PFSK-1 (cell line): ENCODE measurements at regions not wholly inside any gene's neighbourhood (a gene's known extent, or its start where the extent isn't known, plus 50 kb on each side); places are given as distances from the start of the nearest gene placed in this dataset.
A peak's percentile ranks its signal among the peaks of the same experiment; 100 is the strongest.

Source experiments
- FOXP2 ChIP-seq: optimal IDR thresholded peaks from 2 replicates; pipeline ENCODE3; 2011; ENCODE audit warnings: borderline replicate concordance, control low read depth, inconsistent platforms; ENCODE audit not compliant: insufficient read depth; ENCODE audit errors: extremely low read length, extremely low read depth
- POLR2AphosphoS5 ChIP-seq: IDR thresholded peaks from 2 replicates; pipeline ENCODE4 v1.6.1; 2012; ENCODE audit warnings: low read depth, mild to moderate bottlenecking, control low read depth, low read length, moderate library complexity
- SIN3A ChIP-seq: IDR thresholded peaks from 2 replicates; pipeline ENCODE4 v1.6.1; 2012; ENCODE audit warnings: mild to moderate bottlenecking, low read length, moderate library complexity, borderline replicate concordance; ENCODE audit not compliant: insufficient read depth
- TAF1 ChIP-seq: IDR thresholded peaks from 2 replicates; pipeline ENCODE4 v1.6.1; 2012; ENCODE audit warnings: low read length, control low read depth, borderline replicate concordance; ENCODE audit not compliant: insufficient read depth
- TF ChIP-seq, protein P1 (sequence below), 2 experiments: IDR thresholded peaks; 2 replicates each; pipeline versions ENCODE4 v1.6.1 to v1.8.0; 2011 to 2012; ENCODE audit warnings: low read depth in 2 of 2, low read length in 2 of 2, control low read depth in 1 of 2, inconsistent platforms in 1 of 2, mild to moderate bottlenecking in 1 of 2, moderate library complexity in 1 of 2; ENCODE audit not compliant: insufficient read depth in 1 of 2

DNA sequence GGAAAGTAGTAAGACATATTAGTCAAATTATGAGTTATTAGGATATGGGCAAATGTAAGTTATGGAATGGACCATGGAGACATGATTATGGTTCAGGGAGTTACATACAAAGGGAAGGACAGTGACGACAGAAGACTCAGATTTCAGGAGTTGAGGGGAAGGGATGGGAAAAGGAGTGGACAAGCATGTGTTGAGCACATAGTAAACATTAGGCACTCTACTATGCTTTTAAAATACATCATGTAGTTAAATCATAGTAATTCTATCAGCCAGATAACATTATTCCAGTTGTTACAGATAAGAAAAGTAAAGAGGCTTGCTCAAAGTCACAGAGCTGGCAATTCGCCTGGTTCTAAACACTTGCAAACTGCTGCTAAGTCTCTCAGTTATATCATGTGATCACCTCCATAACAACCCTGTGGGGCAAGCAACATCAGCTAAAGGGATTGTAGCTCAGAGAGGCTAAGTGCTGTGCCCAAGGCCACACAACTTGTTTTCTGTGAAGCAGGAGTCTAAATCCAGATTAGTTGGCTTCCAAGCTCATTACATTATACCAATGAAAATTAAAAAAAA, 115.2 kb upstream of the MDFIC start:
- TF ChIP-seq POLR2AphosphoS5: no peak
- no peak for TF ChIP-seq FOXP2
- TF ChIP-seq SIN3A: no peak

DNA sequence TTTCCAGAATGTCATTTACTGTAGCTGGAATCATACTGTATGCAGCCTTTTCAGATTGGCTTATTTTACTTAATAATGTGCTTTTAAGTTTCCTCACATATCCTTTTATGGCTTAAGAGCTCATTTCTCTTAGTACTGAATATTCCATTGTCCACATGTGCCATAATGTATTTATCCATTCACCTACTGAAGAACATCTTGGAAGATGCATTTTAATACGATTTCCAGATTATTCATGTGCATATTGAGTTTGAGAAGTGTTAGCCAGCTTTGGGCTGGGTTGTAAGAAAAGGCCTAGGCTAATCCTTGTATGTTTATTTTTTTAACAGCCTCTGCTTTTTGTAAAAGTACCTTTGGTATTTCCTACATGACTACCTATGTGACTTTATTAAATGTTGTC, 109.3 kb upstream of the MDFIC start:
- no peak for TF ChIP-seq TAF1
- TF ChIP-seq, protein P1, sequence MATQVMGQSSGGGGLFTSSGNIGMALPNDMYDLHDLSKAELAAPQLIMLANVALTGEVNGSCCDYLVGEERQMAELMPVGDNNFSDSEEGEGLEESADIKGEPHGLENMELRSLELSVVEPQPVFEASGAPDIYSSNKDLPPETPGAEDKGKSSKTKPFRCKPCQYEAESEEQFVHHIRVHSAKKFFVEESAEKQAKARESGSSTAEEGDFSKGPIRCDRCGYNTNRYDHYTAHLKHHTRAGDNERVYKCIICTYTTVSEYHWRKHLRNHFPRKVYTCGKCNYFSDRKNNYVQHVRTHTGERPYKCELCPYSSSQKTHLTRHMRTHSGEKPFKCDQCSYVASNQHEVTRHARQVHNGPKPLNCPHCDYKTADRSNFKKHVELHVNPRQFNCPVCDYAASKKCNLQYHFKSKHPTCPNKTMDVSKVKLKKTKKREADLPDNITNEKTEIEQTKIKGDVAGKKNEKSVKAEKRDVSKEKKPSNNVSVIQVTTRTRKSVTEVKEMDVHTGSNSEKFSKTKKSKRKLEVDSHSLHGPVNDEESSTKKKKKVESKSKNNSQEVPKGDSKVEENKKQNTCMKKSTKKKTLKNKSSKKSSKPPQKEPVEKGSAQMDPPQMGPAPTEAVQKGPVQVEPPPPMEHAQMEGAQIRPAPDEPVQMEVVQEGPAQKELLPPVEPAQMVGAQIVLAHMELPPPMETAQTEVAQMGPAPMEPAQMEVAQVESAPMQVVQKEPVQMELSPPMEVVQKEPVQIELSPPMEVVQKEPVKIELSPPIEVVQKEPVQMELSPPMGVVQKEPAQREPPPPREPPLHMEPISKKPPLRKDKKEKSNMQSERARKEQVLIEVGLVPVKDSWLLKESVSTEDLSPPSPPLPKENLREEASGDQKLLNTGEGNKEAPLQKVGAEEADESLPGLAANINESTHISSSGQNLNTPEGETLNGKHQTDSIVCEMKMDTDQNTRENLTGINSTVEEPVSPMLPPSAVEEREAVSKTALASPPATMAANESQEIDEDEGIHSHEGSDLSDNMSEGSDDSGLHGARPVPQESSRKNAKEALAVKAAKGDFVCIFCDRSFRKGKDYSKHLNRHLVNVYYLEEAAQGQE (IDR thresholded peaks at IDR 0.05; ENCODE audit: insufficient read depth in 1 of 2, low read depth in 2 of 2, low read length in 2 of 2): no peak
- TF ChIP-seq POLR2AphosphoS5: no peak
- TF ChIP-seq SIN3A: no peak
- TF ChIP-seq FOXP2: no peak

DNA sequence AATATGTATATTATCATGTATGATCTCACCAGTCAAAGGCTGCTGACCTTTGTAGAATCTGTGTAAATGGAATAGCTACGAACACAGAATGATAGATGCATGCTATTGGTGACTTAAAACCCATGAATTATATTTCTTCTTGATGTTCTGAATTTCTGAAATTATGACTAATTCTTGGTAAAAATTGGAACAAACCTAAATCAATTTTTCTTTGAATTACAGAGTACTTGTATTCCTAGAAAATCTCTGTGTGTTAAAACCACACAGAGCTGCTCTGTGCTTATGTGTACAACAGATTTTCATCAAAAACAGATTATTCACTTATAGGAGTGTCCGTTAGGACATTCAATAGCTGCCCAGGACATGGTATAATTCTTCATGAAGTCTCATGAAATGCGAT, 108.3 kb upstream of the MDFIC start:
- TF ChIP-seq POLR2AphosphoS5 (no peak), SIN3A (no peak), FOXP2 (no peak), TAF1 (no peak)
- TF ChIP-seq, protein P1 (IDR thresholded peaks at IDR 0.05; ENCODE audit: insufficient read depth in 1 of 2, low read depth in 2 of 2, low read length in 2 of 2): no peak

DNA sequence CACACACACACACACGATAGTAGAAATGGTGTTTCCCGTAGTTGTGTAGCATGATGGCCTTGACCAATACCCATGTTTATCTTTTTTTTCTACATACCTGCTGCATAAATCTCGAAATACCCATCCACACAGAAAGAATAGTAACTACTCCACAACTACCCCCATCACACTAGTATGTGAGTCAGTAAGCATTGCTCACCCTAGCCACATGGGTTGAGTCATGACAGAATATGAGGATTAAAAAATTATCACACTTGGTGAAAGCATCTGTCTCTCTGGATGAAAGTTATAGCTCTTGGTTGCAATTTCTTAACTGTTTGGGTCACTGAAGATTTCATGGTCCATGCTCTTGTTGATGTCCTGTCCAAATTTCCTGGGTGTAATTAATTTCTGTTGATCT, 103.4 kb upstream of the MDFIC start:
- no peak for TF ChIP-seq FOXP2

DNA sequence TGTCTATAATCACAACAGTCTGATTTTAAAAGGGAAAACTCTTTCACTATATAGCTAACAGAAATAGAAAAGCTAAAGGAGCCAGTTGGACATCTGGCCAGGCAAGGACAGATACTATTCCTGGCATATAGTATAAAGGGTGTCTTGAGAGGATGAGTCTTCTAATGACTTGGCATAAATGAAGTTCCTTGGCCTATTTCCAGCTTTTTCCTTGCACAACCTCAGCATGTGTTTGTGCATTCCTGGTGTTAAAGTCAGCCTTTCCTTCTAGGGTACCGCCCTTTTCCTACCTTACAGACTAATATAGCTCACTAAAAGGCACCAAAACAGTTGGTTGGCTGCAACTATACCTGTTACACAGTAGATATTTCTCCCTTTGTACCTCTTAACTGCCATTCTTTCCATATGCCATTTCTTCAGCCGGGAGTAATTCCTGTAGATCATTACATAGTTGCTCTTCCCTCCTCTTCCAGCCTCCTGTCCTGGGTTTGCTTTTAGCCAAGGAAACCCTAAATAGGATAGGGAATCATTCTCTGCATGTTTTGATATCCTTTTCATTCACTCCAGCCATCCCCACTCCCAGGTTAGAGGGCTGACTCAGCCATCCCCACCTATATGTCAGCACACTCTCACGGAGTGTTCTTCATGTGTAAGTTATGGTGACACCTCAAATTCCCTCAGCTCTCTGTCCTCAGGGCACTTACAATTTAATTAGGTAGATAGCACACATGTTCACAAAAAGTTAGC, 102.1 kb upstream of the MDFIC start:
- TF ChIP-seq SIN3A: 0 out of 2 replicates have a peak, but pooled peaks have one; percentile 30
- TF ChIP-seq POLR2AphosphoS5: no peak
- TF ChIP-seq, protein P1 (IDR thresholded peaks at IDR 0.05; ENCODE audit: insufficient read depth in 1 of 2, low read depth in 2 of 2, low read length in 2 of 2): no peak

DNA sequence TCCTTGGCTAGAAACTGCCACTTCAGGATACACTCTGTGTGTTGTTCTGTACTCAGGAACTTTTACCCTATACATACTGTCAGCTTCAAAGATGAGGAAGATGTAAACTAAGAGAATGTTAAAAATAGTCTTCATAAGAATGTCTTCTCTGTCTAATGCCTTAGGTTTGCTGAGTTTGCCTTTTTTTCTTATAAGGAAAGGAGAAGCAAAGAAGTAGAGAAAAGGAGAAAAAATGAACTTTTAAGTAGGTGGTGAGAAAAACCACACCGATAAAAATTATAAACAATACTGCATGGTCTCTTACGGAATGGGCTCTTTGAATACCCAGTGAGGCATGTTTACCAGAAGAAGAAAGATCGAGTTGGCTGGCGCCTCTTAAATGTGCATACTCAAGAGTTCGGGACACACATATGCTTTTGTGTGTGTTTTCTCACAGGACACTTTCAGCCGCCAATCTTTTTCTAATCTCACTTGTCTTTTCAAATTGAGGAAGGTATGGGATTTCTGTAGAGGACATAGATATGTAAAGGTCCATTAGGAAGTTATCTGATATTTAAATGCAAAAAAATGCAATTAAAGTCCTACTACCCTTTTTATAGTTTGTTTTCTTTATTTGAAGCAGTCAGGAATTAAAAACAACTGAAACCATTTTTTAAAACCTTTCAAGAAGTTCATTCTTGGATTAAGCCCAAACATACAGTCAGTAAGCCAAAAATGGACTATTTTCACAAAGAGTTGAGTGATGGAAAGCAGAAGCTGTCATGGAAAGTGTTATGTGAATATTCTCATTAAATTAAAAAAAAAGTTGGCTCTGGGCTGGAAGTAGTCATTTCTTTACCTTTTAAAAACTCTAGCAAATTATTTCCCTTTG, 100.6 kb upstream of the MDFIC start:
- TF ChIP-seq SIN3A (no peak), POLR2AphosphoS5 (no peak), FOXP2 (no peak)
